Endothelial cell of umbilical vein (primary cell): ENCODE measurements at regions not wholly inside any gene's neighbourhood (a gene's known extent, or its start where the extent isn't known, plus 50 kb on each side); places are given as distances from the start of the nearest gene placed in this dataset.

Experiments
- BruUV-seq: library from RNA; stranded (reverse); fragments of 400-500 nt; replicated peaks from 2 replicates; lab custom pipeline; 2021; lab: Mats Ljungman, UMichigan
- CTCF ChIA-PET: fragments of 300-600, 350-600 bp; sonication (Branson Sonifier 250); formaldehyde crosslinking; loops from one replicate; lab custom pipeline; 2021; ENCODE audit warnings: antibody characterized with exemption, inconsistent platforms; lab: Charles Lee
- POLR2A ChIA-PET: fragments of 300-600, 350-600 bp; sonication (Branson Sonifier 250); formaldehyde crosslinking; loops from one replicate; lab custom pipeline; 2021; ENCODE audit warnings: antibody characterized with exemption, inconsistent platforms; lab: Charles Lee
- DNase-seq: peaks from one replicate; pipeline ENCODE4 v3.0.0-alpha.2; 2011; ENCODE audit warnings: low read depth, low spot score
- FAIRE-seq: peaks from 2 replicates; lab custom pipeline; 2011; peaks lifted over from hg19 to GRCh38; lab: Jason Lieb, UNC
- H2AFZ ChIP-seq: 2 replicates; pipeline ENCODE4 v1.6.0; 2012; ENCODE audit warnings: low read depth, low read length, control low read depth, inconsistent platforms
- H3K27ac ChIP-seq: 2 replicates; pipeline ENCODE4 v1.5.1; 2011; ENCODE audit warnings: low read depth, mild to moderate bottlenecking, control low read depth, low read length, moderate library complexity; ENCODE audit not compliant: insufficient read depth
- H3K27me3 ChIP-seq, 2 experiments: 2 replicates each; pipeline versions ENCODE4 v1.6.0 to v1.6.1; 2011; ENCODE audit warnings: low read length in 2 of 2, mixed read lengths in 1 of 2; ENCODE audit not compliant: control insufficient read depth in 2 of 2, insufficient read depth in 2 of 2
- H3K36me3 ChIP-seq, 2 experiments: 2 replicates in 1 of 2; 3 replicates in 1 of 2; pipeline ENCODE4 v1.5.1; 2011; ENCODE audit warnings: low read length in 2 of 2, mild to moderate bottlenecking in 1 of 2, moderate library complexity in 1 of 2; ENCODE audit not compliant: control insufficient read depth in 2 of 2, insufficient read depth in 2 of 2; ENCODE audit errors: extremely low read depth in 1 of 2
- H3K4me1 ChIP-seq: 3 replicates; pipeline ENCODE4 v1.5.1; 2011; ENCODE audit warnings: mild to moderate bottlenecking, low read length; ENCODE audit not compliant: control insufficient read depth, insufficient read depth; ENCODE audit errors: extremely low read depth
- H3K4me2 ChIP-seq: 2 replicates; pipeline ENCODE4 v1.6.1; 2011; ENCODE audit warnings: low read length, control low read depth, mixed read lengths; ENCODE audit not compliant: insufficient read depth
- H3K4me3 ChIP-seq, 3 experiments: fragments of 200-600 bp in 1 of 3; sonication (generic), shearing (Covaris generic) in 1 of 3; replicated peaks in 1 of 3; 2 replicates each; pipeline ENCODE4 v1.5.1; 2011 to 2016; ENCODE audit warnings: control low read depth in 3 of 3, low read length in 3 of 3, mild to moderate bottlenecking in 2 of 3, inconsistent platforms in 1 of 3, low read depth in 1 of 3, moderate library complexity in 1 of 3; ENCODE audit not compliant: insufficient read depth in 1 of 3
- H3K79me2 ChIP-seq: 2 replicates; pipeline ENCODE4 v1.6.0; 2012; ENCODE audit warnings: low read length, inconsistent platforms; ENCODE audit not compliant: control insufficient read depth, insufficient read depth
- H3K9ac ChIP-seq: replicated peaks from 2 replicates; pipeline ENCODE3; 2011; ENCODE audit warnings: low read length, control low read depth; ENCODE audit not compliant: insufficient read depth; ENCODE audit errors: extremely low read depth
- H3K9me1 ChIP-seq: replicated peaks from 3 replicates; pipeline ENCODE4 v1.6.0; 2011; ENCODE audit warnings: mild to moderate bottlenecking, low read length; ENCODE audit not compliant: control insufficient read depth, insufficient read depth; ENCODE audit errors: extremely low read depth
- H3K9me3 ChIP-seq: replicated peaks from 2 replicates; pipeline ENCODE4 v1.5.1; 2012; ENCODE audit warnings: low read length, inconsistent platforms; ENCODE audit not compliant: control insufficient read depth, insufficient read depth
- H4K20me1 ChIP-seq: replicated peaks from 2 replicates; pipeline ENCODE3; 2011; ENCODE audit warnings: mild to moderate bottlenecking, low read length; ENCODE audit not compliant: control insufficient read depth, insufficient read depth; ENCODE audit errors: extremely low read depth
- CTCF ChIP-seq, 2 donors: IDR thresholded peaks; 1 replicate in 1 of 2; 2 replicates in 1 of 2; pipeline ENCODE4 v1.5.1; 2011; ENCODE audit warnings: low read length in 2 of 2, mild to moderate bottlenecking in 2 of 2, moderate library complexity in 2 of 2, control low read depth in 1 of 2, inconsistent platforms in 1 of 2, low read depth in 1 of 2; ENCODE audit not compliant: insufficient read depth in 1 of 2; ENCODE audit errors: extremely low read depth in 1 of 2
- EZH2 ChIP-seq: IDR thresholded peaks from 2 replicates; pipeline ENCODE4 v1.6.1; 2012; ENCODE audit warnings: borderline replicate concordance, low read depth, mild to moderate bottlenecking, moderate library complexity, low read length, inconsistent platforms; ENCODE audit not compliant: severe bottlenecking
- FOS ChIP-seq: IDR thresholded peaks from 2 replicates; pipeline ENCODE4 v1.6.1; 2011; ENCODE audit warnings: mild to moderate bottlenecking, low read length, moderate library complexity, borderline replicate concordance; ENCODE audit not compliant: insufficient read depth
- GATA2 ChIP-seq: IDR thresholded peaks from 2 replicates; pipeline ENCODE4 v1.7.0; 2011; ENCODE audit warnings: low read depth, mild to moderate bottlenecking, moderate library complexity, mixed read lengths, low read length; ENCODE audit not compliant: insufficient read length, insufficient read depth
- JUN ChIP-seq: IDR thresholded peaks from 2 replicates; pipeline ENCODE4 v1.6.1; 2011; ENCODE audit warnings: borderline replicate concordance, low read depth; ENCODE audit not compliant: insufficient read length, insufficient read depth
- MYC ChIP-seq: IDR thresholded peaks from one replicate; pipeline ENCODE4 v1.6.1; 2011; ENCODE audit warnings: mild to moderate bottlenecking, low read depth, low read length
- POLR2A ChIP-seq: IDR thresholded peaks from 2 replicates; pipeline ENCODE4 v1.6.1; 2012; ENCODE audit warnings: low read depth, mild to moderate bottlenecking, control low read depth, low read length
- POLR2AphosphoS5 ChIP-seq: IDR thresholded peaks from 2 replicates; pipeline ENCODE4 v1.6.1; 2012; ENCODE audit warnings: low read depth, mild to moderate bottlenecking, control low read depth, low read length, moderate library complexity; ENCODE audit not compliant: insufficient read depth
- dilution Hi-C: fragments of 300-500 bp; cut with MboI; formaldehyde crosslinking; loops from one replicate; pipeline ENCODE4 v1.15.0; 2019; ENCODE audit warnings: low sequenced_read_pairs; ENCODE audit not compliant: extremely low pct_ligation_motif_present
- intact Hi-C: fragments of 100-400 bp; cut with micrococcal nuclease; formaldehyde crosslinking; loops from one replicate; pipeline ENCODE4 v1.10.0; 2022
- TF ChIP-seq, protein P1 (sequence below): IDR thresholded peaks from 2 replicates; pipeline ENCODE4 v1.6.1; 2011; ENCODE audit not compliant: insufficient read depth, insufficient read length

DNA sequence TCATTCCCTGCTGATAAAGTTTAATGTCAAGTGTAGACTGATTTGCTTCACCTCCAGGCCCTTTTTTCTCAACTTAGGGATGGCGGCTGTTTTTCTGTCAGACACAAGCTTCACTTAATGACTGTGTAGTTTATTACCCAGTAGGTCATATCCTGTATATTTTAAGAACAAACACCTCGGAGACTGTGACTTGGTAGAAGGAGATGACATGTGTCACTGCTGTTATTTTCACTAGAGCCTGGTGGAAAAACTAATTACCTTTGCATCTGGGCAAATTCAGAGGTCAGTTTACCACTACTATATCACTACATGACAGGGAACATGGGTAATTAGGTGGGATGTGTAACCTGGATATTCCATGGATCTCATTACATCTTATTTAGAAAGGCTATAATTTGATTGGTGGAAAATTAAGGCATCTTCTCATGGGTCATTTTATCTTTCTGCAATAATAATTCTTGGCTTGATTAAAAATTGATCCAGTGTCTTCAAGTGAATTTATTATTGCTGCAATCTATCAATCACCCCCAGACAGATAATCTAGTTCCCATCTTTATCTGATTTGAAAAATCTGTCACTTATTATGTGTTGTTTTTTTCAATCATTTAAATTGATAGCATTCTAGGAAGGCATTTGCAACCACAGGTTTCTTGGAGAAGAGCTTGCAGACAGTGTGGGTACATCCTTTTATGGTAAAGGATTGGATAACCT lies 353.8 kb upstream of the SPRED2 start:
- dilution Hi-C loops (no loop called here), intact Hi-C loops (no loop called here)
- CTCF ChIA-PET: no interaction called here
- H3K9me1 ChIP-seq: no peaks in the 10 kb centered on the region
- no peak overlapping the region for H3K9ac ChIP-seq
- TF ChIP-seq EZH2: no peak
- TF ChIP-seq JUN: no peak
- TF ChIP-seq POLR2AphosphoS5: no peak
- no peak for TF ChIP-seq CTCF (IDR thresholded peaks at IDR 0.05; ENCODE audit: extremely low read depth in 1 of 2, insufficient read depth in 1 of 2, low read depth in 1 of 2, low read length in 2 of 2)
- TF ChIP-seq, protein P1, sequence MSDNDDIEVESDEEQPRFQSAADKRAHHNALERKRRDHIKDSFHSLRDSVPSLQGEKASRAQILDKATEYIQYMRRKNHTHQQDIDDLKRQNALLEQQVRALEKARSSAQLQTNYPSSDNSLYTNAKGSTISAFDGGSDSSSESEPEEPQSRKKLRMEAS: no peak
- TF ChIP-seq GATA2: no peak
- TF ChIP-seq MYC: no peak
- TF ChIP-seq POLR2A: no peak
- TF ChIP-seq FOS: no peak
- H3K36me3 ChIP-seq: no peaks in the 10 kb centered on the region
- POLR2A ChIA-PET: no interaction called here
- H3K27ac ChIP-seq: no peak overlapping the region
- H3K4me3 ChIP-seq: no peak overlapping the region
- H4K20me1 ChIP-seq: no peaks in the 10 kb centered on the region
- no peaks in the 10 kb centered on the region for H3K27me3 ChIP-seq
- BruUV-seq: no TSS peak
- H3K4me1 ChIP-seq: no peaks in the 10 kb centered on the region
- no peak overlapping the region for H3K4me2 ChIP-seq
- FAIRE-seq (no peak), DNase-seq (no peak)
- H3K79me2 ChIP-seq: no peaks in the 10 kb centered on the region
- H3K9me3 ChIP-seq: no peaks in the 10 kb centered on the region
- H2AFZ ChIP-seq: no peak overlapping the region
